Activated T-helper 1 cell treated with anti-CD3 and anti-CD28 coated beads, Interleukin-12 subunit alpha, Interleukin-12 subunit beta, Interleukin-2, Interleukin-4 antibody, amounts not matched to agents 30 ng/mL and 10 ng/mL and 1 ng/mL, durations not matched to agents 14 hours and 24 hours and 36 hours (primary cell): ENCODE measurements at regions not wholly inside any gene's neighbourhood (a gene's known extent, or its start where the extent isn't known, plus 50 kb on each side); places are given as distances from the start of the nearest gene placed in this dataset.

Source experiments
- DNase-seq: peaks from one replicate; pipeline ENCODE4 v3.0.0; 2021; ENCODE audit warnings: low spot score
- H3K27ac Mint-ChIP-seq: one replicate; pipeline ENCODE4 v1.8.0; 2021; ENCODE audit warnings: mild to moderate bottlenecking, mixed read lengths
- H3K27me3 Mint-ChIP-seq: one replicate; pipeline ENCODE4 v1.8.0; 2022; ENCODE audit warnings: mild to moderate bottlenecking, moderate library complexity, mixed read lengths; ENCODE audit not compliant: insufficient read depth
- H3K36me3 Mint-ChIP-seq: one replicate; pipeline ENCODE4 v1.8.0; 2021; ENCODE audit warnings: low read depth, mixed read lengths
- H3K4me1 Mint-ChIP-seq: one replicate; pipeline ENCODE4 v1.8.0; 2021; ENCODE audit warnings: low read depth, mixed read lengths
- H3K4me3 Mint-ChIP-seq: one replicate; pipeline ENCODE4 v1.8.0; 2021; ENCODE audit warnings: mild to moderate bottlenecking, moderate library complexity, mixed read lengths
- H3K9me3 Mint-ChIP-seq: one replicate; pipeline ENCODE4 v1.8.0; 2021; ENCODE audit warnings: mixed read lengths
- intact Hi-C: fragments of 100-400 bp; cut with micrococcal nuclease; formaldehyde crosslinking; loops from one replicate; pipeline ENCODE4 v1.15.1; 2024

DNA sequence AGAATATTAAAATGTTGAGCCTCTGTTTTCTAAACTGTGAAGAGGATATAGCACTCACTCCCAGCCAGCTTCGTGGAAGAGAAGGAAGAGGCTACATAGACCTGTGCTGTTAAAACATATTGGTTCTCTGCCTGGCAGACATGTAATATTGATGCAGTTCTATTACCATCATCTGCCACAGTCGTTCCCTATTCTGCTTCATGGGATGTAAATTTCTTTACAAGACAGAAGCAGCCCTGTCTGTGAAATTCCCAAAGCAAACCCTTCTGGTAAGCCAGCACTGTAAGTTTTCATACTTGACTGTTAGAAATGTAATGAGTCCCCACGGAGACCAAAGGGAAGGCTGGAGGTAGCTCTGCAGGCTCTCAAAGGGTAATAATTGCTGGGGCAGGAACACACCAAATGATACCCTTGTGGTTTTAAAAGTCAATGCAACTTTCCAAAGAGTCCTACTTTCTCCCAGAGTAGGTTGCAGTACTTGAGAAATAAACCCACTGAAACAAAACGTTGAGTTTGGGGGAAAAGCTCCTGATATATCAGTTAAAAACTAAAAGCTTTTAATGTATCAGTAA is 129.9 kb upstream of the HES1 start:
- Mint-ChIP-seq H3K4me1 (peaks cover 24% of the 10 kb centered on the region), H3K4me3 (no peak overlapping the region), H3K36me3 (no peaks in the 10 kb centered on the region), H3K27ac (no peak overlapping the region), H3K27me3 (peaks cover 45% of the 10 kb centered on the region), H3K9me3 (no peaks in the 10 kb centered on the region)
- no peak for DNase-seq
- intact Hi-C loops = no loop called here

GRCh38 chr3:194007592-194008337 is 128.2 kb upstream of the HES1 start:
- intact Hi-C loops = no loop called here
- no peaks in the 10 kb centered on the region for H3K9me3 Mint-ChIP-seq
- no peak for DNase-seq
- no peak overlapping the region for H3K4me3 Mint-ChIP-seq
- peaks cover 46% of the 10 kb centered on the region for H3K27me3 Mint-ChIP-seq
- peaks cover 1% of the 10 kb centered on the region for H3K36me3 Mint-ChIP-seq
- H3K4me1 Mint-ChIP-seq = peaks cover 25% of the 10 kb centered on the region
- no peak overlapping the region for H3K27ac Mint-ChIP-seq

DNA sequence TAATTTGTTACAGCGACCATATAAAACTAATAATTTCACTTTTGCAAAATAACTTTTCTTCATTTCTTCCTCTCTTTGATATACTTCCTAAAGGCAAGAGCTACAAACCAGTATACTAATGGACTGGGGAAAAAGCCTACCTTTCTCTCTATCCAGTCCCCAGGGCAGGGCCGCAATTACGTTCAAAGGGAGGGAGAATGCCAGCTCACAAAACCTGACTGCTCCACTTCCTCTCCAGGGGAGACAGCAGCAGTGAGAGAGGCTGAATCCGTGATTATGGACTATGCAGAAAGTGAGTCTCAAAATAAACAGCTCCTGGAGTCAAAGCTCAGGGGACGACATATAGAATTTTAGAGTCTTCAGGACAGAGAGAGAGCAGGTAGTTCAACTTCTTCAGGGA is 126.9 kb upstream of the HES1 start:
- Mint-ChIP-seq H3K27me3 (peaks cover 39% of the 10 kb centered on the region), H3K27ac (no peak overlapping the region), H3K9me3 (no peaks in the 10 kb centered on the region), H3K36me3 (peaks cover 1% of the 10 kb centered on the region), H3K4me1 (peaks cover 20% of the 10 kb centered on the region), H3K4me3 (no peak overlapping the region)
- no peak for DNase-seq
- intact Hi-C loops = no loop called here

DNA sequence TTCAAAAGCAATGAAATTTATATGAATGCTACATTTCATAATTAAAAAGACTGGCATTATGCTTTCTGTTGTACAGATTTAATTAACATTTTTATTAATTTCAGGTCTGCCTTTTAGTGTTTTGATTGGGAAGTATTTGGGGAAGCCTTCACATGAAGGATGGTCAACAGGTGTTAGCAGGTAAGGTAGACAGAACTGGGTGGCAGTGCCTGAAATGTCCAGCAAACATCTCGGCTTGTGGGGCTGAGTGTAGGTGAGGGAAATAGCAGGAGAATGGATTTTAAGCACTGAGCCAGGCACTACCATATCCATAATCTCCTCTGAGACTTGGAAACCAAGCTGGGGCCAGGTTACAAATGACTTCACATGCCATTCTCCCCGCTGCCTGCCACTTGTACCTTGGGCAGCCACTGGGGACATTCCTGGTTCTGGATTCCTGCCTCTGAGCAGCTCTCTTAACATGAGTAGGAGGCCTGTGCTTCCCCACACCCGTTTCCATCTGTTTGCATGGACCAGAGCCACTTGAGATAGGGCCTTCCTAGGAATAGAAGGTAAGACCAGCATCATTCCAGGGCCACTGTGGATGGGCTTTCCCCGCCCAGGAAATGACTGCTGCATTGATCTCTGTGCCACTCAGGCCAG is 125.9 kb upstream of the HES1 start:
- no peak overlapping the region for H3K4me3 Mint-ChIP-seq
- H3K9me3 Mint-ChIP-seq = no peaks in the 10 kb centered on the region
- peaks cover 16% of the 10 kb centered on the region for H3K4me1 Mint-ChIP-seq
- H3K36me3 Mint-ChIP-seq = peaks cover 1% of the 10 kb centered on the region
- intact Hi-C loops = no loop called here
- H3K27me3 Mint-ChIP-seq = peaks cover 39% of the 10 kb centered on the region
- no peak overlapping the region for H3K27ac Mint-ChIP-seq
- DNase-seq = no peak

DNA sequence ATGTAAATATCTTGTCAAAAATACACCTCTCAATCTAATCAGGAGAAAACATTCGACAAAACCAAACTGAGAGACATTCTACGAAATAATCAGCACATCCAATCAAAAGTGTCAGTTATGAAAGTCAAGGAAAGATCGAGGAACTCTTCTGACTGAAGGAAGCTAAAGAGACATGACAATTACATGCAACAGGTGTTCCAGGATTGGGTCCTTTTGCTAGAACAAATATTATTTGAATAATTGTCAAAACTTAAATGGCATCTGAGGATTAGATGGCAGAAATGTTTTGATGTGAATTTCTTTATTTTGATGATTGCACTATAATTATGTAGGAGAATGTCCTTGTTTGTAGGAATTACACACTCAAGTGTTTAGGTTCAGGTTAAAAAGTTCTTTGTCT is 124.1 kb upstream of the HES1 start:
- Mint-ChIP-seq H3K27ac (no peak overlapping the region), H3K4me3 (no peak overlapping the region), H3K36me3 (peaks cover 1% of the 10 kb centered on the region), H3K4me1 (peaks cover 7% of the 10 kb centered on the region), H3K27me3 (peaks cover 29% of the 10 kb centered on the region), H3K9me3 (no peaks in the 10 kb centered on the region)
- intact Hi-C loops = no loop called here
- no peak for DNase-seq

DNA sequence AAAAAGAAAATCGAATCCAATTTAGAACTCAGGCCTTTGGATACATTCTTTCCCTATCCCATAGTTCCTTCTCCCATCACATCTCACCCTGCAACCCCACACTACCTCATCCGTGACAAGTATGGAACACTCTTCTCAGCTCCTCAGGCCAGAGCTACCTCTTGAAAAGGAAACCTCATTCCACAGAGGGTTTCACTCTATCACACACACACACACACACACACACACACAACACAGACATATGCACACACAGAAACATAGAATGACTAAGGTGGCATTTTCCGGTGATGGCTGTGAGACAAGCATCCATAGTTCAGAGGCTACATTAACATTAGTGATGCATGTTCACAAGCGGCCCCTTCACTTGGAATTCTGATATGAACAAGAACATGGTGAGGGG is 122.0 kb upstream of the HES1 start:
- H3K9me3 Mint-ChIP-seq = no peaks in the 10 kb centered on the region
- peaks cover 1% of the 10 kb centered on the region for H3K36me3 Mint-ChIP-seq
- peaks cover 7% of the 10 kb centered on the region for H3K4me1 Mint-ChIP-seq
- peaks cover 24% of the 10 kb centered on the region for H3K27me3 Mint-ChIP-seq
- H3K4me3 Mint-ChIP-seq = no peak overlapping the region
- no peak for DNase-seq
- intact Hi-C loops = no loop called here
- no peak overlapping the region for H3K27ac Mint-ChIP-seq

GRCh38 chr3:194014756-194015155 is 121.2 kb upstream of the HES1 start:
- Mint-ChIP-seq H3K4me3 (no peak overlapping the region), H3K4me1 (peaks cover 7% of the 10 kb centered on the region), H3K36me3 (peaks cover 1% of the 10 kb centered on the region), H3K9me3 (no peaks in the 10 kb centered on the region), H3K27ac (no peak overlapping the region), H3K27me3 (peaks cover 21% of the 10 kb centered on the region)
- intact Hi-C loops = no loop called here
- DNase-seq = no peak

GRCh38 chr3:194019398-194020165 is 116.4 kb upstream of the HES1 start:
- H3K36me3 Mint-ChIP-seq = no peaks in the 10 kb centered on the region
- no peak for DNase-seq
- no peaks in the 10 kb centered on the region for H3K9me3 Mint-ChIP-seq

DNA sequence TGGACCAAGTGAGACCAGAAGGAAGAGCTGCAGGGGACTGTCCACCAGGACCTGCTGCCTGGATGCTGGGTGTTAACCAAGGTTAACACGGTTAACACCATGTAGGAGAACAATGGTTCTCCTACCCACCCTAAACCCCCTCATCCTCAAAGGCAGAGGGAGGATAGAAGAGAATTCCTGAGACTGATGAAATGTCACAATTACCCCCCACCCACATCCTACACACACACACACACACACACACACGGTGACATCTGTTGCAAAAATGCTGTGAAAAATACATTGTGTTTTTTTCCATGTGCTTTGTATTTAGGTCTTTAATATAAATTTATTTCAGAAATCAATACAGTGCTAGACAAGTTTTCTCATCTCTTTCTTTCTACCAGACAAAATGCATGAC is 113.9 kb upstream of the HES1 start:
- Mint-ChIP-seq H3K4me3 (no peak overlapping the region), H3K9me3 (no peaks in the 10 kb centered on the region), H3K4me1 (no peaks in the 10 kb centered on the region), H3K27me3 (peaks cover 15% of the 10 kb centered on the region), H3K27ac (no peak overlapping the region), H3K36me3 (no peaks in the 10 kb centered on the region)
- intact Hi-C loops = no loop called here
- no peak for DNase-seq

More at GRCh38 chr3:194019398-194020165, 116.4 kb upstream of the HES1 start:
- no peak overlapping the region for H3K27ac Mint-ChIP-seq
- no peaks in the 10 kb centered on the region for H3K4me1 Mint-ChIP-seq
- H3K4me3 Mint-ChIP-seq = no peak overlapping the region
- intact Hi-C loops = no loop called here
- H3K27me3 Mint-ChIP-seq = peaks cover 14% of the 10 kb centered on the region

- DNase-seq = no peak
- no peaks in the 10 kb centered on the region for H3K4me1 Mint-ChIP-seq
- peaks cover 15% of the 10 kb centered on the region for H3K27me3 Mint-ChIP-seq
- H3K36me3 Mint-ChIP-seq = no peaks in the 10 kb centered on the region
- intact Hi-C loops = no loop called here
- H3K4me3 Mint-ChIP-seq = no peak overlapping the region
- H3K9me3 Mint-ChIP-seq = no peaks in the 10 kb centered on the region
- H3K27ac Mint-ChIP-seq = no peak overlapping the region
These were observed 113.1 kb upstream of the HES1 start for GRCh38 chr3:194022816-194023215.

- Mint-ChIP-seq H3K4me1 (no peaks in the 10 kb centered on the region), H3K9me3 (no peaks in the 10 kb centered on the region), H3K36me3 (no peaks in the 10 kb centered on the region), H3K27me3 (peaks cover 15% of the 10 kb centered on the region), H3K27ac (no peak overlapping the region), H3K4me3 (no peak overlapping the region)
- intact Hi-C loops = no loop called here
- no peak for DNase-seq
These were observed 112.3 kb upstream of the HES1 start for GRCh38 chr3:194023501-194024280.

- Mint-ChIP-seq H3K4me1 (no peaks in the 10 kb centered on the region), H3K27me3 (peaks cover 17% of the 10 kb centered on the region), H3K4me3 (no peak overlapping the region), H3K9me3 (no peaks in the 10 kb centered on the region), H3K36me3 (no peaks in the 10 kb centered on the region), H3K27ac (no peak overlapping the region)
- intact Hi-C loops = no loop called here
- DNase-seq = no peak
These were observed 110.8 kb upstream of the HES1 start for GRCh38 chr3:194025119-194025518.
